GM21786 (cell line): ENCODE measurements at regions not wholly inside any gene's neighbourhood (a gene's known extent, or its start where the extent isn't known, plus 50 kb on each side); places are given as distances from the start of the nearest gene placed in this dataset.

ENCODE experiments used
- ATAC-seq: cut with Tn5 transposase; IDR thresholded peaks from one replicate; pipeline ENCODE4 v1.9.1; 2021; ENCODE audit not compliant: unreplicated experiment

- no peak for ATAC-seq
Measured at GRCh38 chr3:111244760-111245159, 173.1 kb downstream of the NECTIN3 start.

GRCh38 chr3:111246967-111247760 is 175.5 kb downstream of the NECTIN3 start:
- ATAC-seq: no peak

- ATAC-seq: no peak
Measured at GRCh38 chr3:111248406-111248805, 176.8 kb downstream of the NECTIN3 start.

GRCh38 chr3:111249421-111249820 is 177.8 kb downstream of the NECTIN3 start:
- no peak for ATAC-seq

- ATAC-seq: no peak
Measured at GRCh38 chr3:111252779-111253178, 181.2 kb downstream of the NECTIN3 start.

GRCh38 chr3:111253733-111254132 is 182.1 kb downstream of the NECTIN3 start:
- ATAC-seq: no peak

- no peak for ATAC-seq
Measured at GRCh38 chr3:111260878-111261277, 189.3 kb downstream of the NECTIN3 start.

GRCh38 chr3:111269777-111270176 is 198.2 kb downstream of the NECTIN3 start:
- no peak for ATAC-seq

GRCh38 chr3:111277226-111277625 is 205.6 kb downstream of the NECTIN3 start:
- ATAC-seq: no peak

- ATAC-seq: no peak
Measured at GRCh38 chr3:111278959-111279358, 207.3 kb downstream of the NECTIN3 start.

- ATAC-seq: no peak
Measured at GRCh38 chr3:111282024-111282423, 210.4 kb downstream of the NECTIN3 start.

GRCh38 chr3:111283165-111283564 is 211.5 kb downstream of the NECTIN3 start:
- ATAC-seq: no peak

- ATAC-seq: no peak
Measured at GRCh38 chr3:111284503-111285183, 213.0 kb downstream of the NECTIN3 start.

- no peak for ATAC-seq
Measured at GRCh38 chr3:111285184-111285538, 213.5 kb downstream of the NECTIN3 start.

- ATAC-seq: no peak
Measured at GRCh38 chr3:111285694-111286093, 214.1 kb downstream of the NECTIN3 start.

GRCh38 chr3:111286746-111287145 is 215.1 kb downstream of the NECTIN3 start:
- no peak for ATAC-seq

- no peak for ATAC-seq
Measured at GRCh38 chr3:111292117-111292516, 220.5 kb downstream of the NECTIN3 start.

- no peak for ATAC-seq
Measured at GRCh38 chr3:111299192-111299615, 227.6 kb downstream of the NECTIN3 start.

- ATAC-seq: no peak
Measured at GRCh38 chr3:111301238-111301798, 229.7 kb downstream of the NECTIN3 start.

GRCh38 chr3:111302063-111302462 is 230.4 kb downstream of the NECTIN3 start:
- no peak for ATAC-seq

GRCh38 chr3:111303760-111304159 is 232.1 kb downstream of the NECTIN3 start:
- ATAC-seq: no peak

- no peak for ATAC-seq
Measured at GRCh38 chr3:111307676-111308075, 234.3 kb upstream of the CD96 start.
